Lower leg skin (tissue), 3 donors: ENCODE measurements at regions not wholly inside any gene's neighbourhood (a gene's known extent, or its start where the extent isn't known, plus 50 kb on each side); places are given as distances from the start of the nearest gene placed in this dataset.

Source experiments
- CTCF ChIP-seq, 3 donors: fragments of 450-650 bp; IDR thresholded peaks; one replicate each; pipeline ENCODE4 v1.5.1; 2016; ENCODE audit warnings: antibody characterized with exemption in 3 of 3, mild to moderate bottlenecking in 3 of 3, moderate library complexity in 2 of 3
- POLR2A ChIP-seq, 2 donors: fragments of 450-650 bp; IDR thresholded peaks; one replicate each; pipeline ENCODE4 v1.6.1; 2016 to 2017; ENCODE audit warnings: antibody characterized with exemption in 2 of 2, mild to moderate bottlenecking in 1 of 2, moderate library complexity in 1 of 2

- TF ChIP-seq CTCF (IDR thresholded peaks at IDR 0.05) (no peak), POLR2A (IDR thresholded peaks at IDR 0.05) (no peak)
Measured at GRCh38 chr7:68965351-68965750, 632.9 kb upstream of the AUTS2 start.
